ENCODE measurements at regions not wholly inside any gene's neighbourhood (a gene's known extent, or its start where the extent isn't known, plus 50 kb on each side); places are given as distances from the start of the nearest gene placed in this dataset.

DNA sequence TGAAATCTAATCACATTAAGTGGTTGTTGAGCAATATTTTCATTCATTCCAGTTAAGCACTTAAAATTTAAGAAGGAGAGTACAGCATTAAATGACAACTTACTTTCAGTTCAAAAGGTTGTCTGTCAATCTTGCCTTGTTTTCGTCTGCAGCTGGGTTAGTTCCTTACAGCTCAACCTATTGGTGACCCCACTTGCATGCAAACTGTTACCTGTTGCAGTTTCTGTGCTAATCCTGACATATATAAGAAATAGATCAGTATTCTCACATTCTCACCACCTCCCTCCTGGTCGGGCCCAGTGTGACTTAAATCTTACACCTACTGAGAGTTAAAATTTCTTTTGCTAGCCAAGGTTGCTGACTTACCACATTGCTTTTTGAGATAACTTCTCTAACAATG is 191.8 kb upstream of the SMC2 start:
- Histone ChIP-seq H3K27me3 (ENCODE audit: control insufficient read depth, extremely low read depth, insufficient read depth, low read length) (no peaks in the 10 kb centered on the region), H3K4me2 (ENCODE audit: control insufficient read depth, extremely low read depth, insufficient read depth, low read depth, low read length) (no peak overlapping the region), H4K20me1 (ENCODE audit: control insufficient read depth, extremely low read depth, insufficient read depth, low read length) (no peaks in the 10 kb centered on the region), H3K27ac (ENCODE audit: control insufficient read depth, insufficient read depth, low read length) (no peak overlapping the region), H3K79me2 (ENCODE audit: control insufficient read depth, insufficient read depth, low read length) (no peaks in the 10 kb centered on the region), H3K9me3 (ENCODE audit: control insufficient read depth, low read depth, low read length) (no peaks in the 10 kb centered on the region), H3K4me1 (ENCODE audit: control insufficient read depth, extremely low read depth, insufficient read depth, low read length) (no peaks in the 10 kb centered on the region), H3K36me3 (ENCODE audit: control insufficient read depth in 2 of 2, extremely low read depth in 1 of 2, insufficient read depth in 2 of 2, low read length in 2 of 2) (no peaks in the 10 kb centered on the region), H3K9ac (ENCODE audit: control insufficient read depth, extremely low read depth, insufficient read depth, low read length) (no peak overlapping the region), H3K9me1 (ENCODE audit: control insufficient read depth, extremely low read depth, insufficient read depth, low read length) (no peaks in the 10 kb centered on the region), H3K4me3 (ENCODE audit: control insufficient read depth in 2 of 3, extremely low read depth in 1 of 3, insufficient read depth in 2 of 3, low read depth in 1 of 3, low read length in 3 of 3) (no peak overlapping the region), H2AFZ (ENCODE audit: control insufficient read depth, low read length) (no peak overlapping the region)
- TF ChIP-seq, protein P1, sequence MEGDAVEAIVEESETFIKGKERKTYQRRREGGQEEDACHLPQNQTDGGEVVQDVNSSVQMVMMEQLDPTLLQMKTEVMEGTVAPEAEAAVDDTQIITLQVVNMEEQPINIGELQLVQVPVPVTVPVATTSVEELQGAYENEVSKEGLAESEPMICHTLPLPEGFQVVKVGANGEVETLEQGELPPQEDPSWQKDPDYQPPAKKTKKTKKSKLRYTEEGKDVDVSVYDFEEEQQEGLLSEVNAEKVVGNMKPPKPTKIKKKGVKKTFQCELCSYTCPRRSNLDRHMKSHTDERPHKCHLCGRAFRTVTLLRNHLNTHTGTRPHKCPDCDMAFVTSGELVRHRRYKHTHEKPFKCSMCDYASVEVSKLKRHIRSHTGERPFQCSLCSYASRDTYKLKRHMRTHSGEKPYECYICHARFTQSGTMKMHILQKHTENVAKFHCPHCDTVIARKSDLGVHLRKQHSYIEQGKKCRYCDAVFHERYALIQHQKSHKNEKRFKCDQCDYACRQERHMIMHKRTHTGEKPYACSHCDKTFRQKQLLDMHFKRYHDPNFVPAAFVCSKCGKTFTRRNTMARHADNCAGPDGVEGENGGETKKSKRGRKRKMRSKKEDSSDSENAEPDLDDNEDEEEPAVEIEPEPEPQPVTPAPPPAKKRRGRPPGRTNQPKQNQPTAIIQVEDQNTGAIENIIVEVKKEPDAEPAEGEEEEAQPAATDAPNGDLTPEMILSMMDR (optimal IDR thresholded peaks at IDR 0.05 in 1 of 3, IDR thresholded peaks at IDR 0.05 in 1 of 3, conservative IDR thresholded peaks at IDR 0.05 in 1 of 3; ENCODE audit: extremely low read depth in 1 of 3, insufficient read depth in 2 of 3, low read length in 3 of 3), result no peak
- dilution Hi-C loops (cut with MboI; ENCODE audit: extremely low pct_ligation_motif_present, low sequenced_read_pairs), result no loop called here
- FAIRE-seq (no peak), DNase-seq (ENCODE audit: low read depth, low spot score) (no peak)

DNA sequence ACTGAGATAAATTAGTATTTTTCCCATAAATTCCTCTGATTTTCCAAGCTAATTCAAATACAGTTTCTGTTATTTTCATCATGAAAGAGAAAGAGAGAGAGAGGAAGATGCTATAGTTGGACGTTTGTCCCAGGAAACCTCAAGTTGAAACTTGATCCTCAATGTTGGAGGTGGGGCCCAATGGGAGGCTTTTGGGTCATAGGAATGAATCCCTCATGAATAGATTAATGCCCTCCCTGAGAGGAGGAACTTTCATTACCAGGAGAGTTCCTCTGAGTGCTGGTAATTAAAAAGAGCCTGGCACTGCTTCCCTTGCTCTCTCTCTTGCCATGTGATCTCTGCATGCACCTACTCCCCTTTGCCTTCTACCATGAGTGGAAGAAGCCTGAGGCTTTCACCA is 189.9 kb upstream of the SMC2 start:
- Histone ChIP-seq H3K4me3 (ENCODE audit: control insufficient read depth in 2 of 3, extremely low read depth in 1 of 3, insufficient read depth in 2 of 3, low read depth in 1 of 3, low read length in 3 of 3) (no peak overlapping the region), H3K4me1 (ENCODE audit: control insufficient read depth, extremely low read depth, insufficient read depth, low read length) (no peaks in the 10 kb centered on the region), H4K20me1 (ENCODE audit: control insufficient read depth, extremely low read depth, insufficient read depth, low read length) (no peaks in the 10 kb centered on the region), H3K9me3 (ENCODE audit: control insufficient read depth, low read depth, low read length) (no peaks in the 10 kb centered on the region), H3K9ac (ENCODE audit: control insufficient read depth, extremely low read depth, insufficient read depth, low read length) (no peak overlapping the region), H3K27me3 (ENCODE audit: control insufficient read depth, extremely low read depth, insufficient read depth, low read length) (no peaks in the 10 kb centered on the region), H3K27ac (ENCODE audit: control insufficient read depth, insufficient read depth, low read length) (no peak overlapping the region), H3K36me3 (ENCODE audit: control insufficient read depth in 2 of 2, extremely low read depth in 1 of 2, insufficient read depth in 2 of 2, low read length in 2 of 2) (no peaks in the 10 kb centered on the region), H3K9me1 (ENCODE audit: control insufficient read depth, extremely low read depth, insufficient read depth, low read length) (no peaks in the 10 kb centered on the region), H2AFZ (ENCODE audit: control insufficient read depth, low read length) (no peak overlapping the region), H3K79me2 (ENCODE audit: control insufficient read depth, insufficient read depth, low read length) (no peaks in the 10 kb centered on the region), H3K4me2 (ENCODE audit: control insufficient read depth, extremely low read depth, insufficient read depth, low read depth, low read length) (no peak overlapping the region)
- no peak for TF ChIP-seq EZH2 (IDR thresholded peaks at IDR 0.05; ENCODE audit: low read length)
- TF ChIP-seq, protein P1 (optimal IDR thresholded peaks at IDR 0.05 in 1 of 3, IDR thresholded peaks at IDR 0.05 in 1 of 3, conservative IDR thresholded peaks at IDR 0.05 in 1 of 3; ENCODE audit: extremely low read depth in 1 of 3, insufficient read depth in 2 of 3, low read length in 3 of 3), result no peak
- FAIRE-seq, result no peak
- dilution Hi-C loops (cut with MboI; ENCODE audit: extremely low pct_ligation_motif_present, low sequenced_read_pairs), result no loop called here
- DNase-seq (ENCODE audit: low read depth, low spot score), result no peak

Data from keratinocyte (primary cell).